ENCODE measurements at regions not wholly inside any gene's neighbourhood (a gene's known extent, or its start where the extent isn't known, plus 50 kb on each side); places are given as distances from the start of the nearest gene placed in this dataset.
"Not testable (repeated sequence)": the region's sequence is repeated elsewhere in the genome, so short reads cannot be mapped to it uniquely, and the experiment has no call there.

DNA sequence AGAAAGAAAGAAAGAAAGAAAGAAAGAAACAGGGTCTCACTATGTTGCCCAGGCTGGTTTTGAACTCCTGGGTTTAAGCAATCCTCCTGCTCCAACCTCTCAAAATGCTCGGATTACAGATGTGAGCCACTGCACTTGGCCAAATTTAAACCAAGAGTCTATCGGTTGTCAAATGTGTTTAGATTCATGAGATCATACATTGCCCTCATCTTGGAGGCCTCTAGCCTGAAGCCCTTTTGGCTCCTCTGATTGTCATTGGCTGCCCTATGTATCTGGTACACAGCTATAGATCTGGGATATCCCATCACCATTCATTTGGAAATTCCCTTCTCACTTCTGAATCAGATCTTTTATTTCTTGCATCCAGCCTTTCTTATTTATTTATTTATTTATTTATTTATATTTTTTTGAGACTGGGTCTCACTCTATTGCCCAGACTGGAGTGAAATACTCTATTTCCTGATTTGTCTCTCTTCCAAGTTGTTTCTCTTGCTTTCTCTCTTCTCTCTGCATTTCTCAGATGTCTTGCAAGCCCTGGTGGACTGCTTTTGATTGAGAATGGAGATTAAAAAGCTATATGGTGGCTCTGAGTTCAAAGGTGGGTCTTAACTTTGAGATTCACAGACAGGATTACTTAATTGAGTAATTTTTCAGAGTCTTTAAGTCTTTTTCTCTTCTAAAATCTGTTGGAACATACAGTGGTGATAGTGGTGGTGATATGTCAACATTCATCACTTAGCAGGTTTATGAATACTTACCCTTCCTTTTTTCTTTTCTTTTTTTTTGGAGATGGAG, 121.9 kb downstream of the GJA1 start:
- DNase-seq (ENCODE audit: low spot score), result no peak
- TF ChIP-seq, protein P1, sequence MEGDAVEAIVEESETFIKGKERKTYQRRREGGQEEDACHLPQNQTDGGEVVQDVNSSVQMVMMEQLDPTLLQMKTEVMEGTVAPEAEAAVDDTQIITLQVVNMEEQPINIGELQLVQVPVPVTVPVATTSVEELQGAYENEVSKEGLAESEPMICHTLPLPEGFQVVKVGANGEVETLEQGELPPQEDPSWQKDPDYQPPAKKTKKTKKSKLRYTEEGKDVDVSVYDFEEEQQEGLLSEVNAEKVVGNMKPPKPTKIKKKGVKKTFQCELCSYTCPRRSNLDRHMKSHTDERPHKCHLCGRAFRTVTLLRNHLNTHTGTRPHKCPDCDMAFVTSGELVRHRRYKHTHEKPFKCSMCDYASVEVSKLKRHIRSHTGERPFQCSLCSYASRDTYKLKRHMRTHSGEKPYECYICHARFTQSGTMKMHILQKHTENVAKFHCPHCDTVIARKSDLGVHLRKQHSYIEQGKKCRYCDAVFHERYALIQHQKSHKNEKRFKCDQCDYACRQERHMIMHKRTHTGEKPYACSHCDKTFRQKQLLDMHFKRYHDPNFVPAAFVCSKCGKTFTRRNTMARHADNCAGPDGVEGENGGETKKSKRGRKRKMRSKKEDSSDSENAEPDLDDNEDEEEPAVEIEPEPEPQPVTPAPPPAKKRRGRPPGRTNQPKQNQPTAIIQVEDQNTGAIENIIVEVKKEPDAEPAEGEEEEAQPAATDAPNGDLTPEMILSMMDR (IDR thresholded peaks at IDR 0.05), result no peak
- ATAC-seq (ENCODE audit: low FRiP score), result no peak

DNA sequence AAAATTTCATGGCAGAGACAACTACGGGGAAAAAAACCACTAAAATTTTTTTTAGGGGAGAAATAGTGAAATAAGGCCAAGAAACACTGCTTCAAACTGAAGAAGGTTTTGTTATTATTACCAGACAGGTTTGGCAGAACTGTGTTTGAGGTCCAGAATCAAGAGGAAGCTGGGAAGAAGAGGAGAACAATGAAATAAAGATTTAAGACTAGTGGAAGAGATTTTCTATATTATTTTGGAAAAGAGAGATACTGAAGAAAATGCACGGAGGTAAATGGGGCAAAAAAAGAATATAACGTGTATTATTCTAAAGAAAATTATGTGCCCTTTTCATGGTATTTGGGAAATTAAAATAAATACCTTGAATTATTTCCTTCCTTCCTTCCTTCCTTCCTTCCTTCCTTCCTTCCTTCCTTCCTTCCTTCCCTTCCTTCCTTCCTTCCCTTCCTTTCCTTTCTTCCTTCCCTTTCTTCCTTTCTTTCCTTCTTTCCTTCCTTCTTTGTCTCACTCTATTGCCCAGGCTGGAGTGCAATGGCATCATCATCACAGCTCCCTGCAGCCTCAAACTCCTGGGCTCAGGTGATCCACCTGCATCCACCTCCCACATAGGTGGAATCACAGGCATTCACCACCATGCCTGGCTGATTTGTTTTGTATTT, 124.3 kb downstream of the GJA1 start:
- ATAC-seq (ENCODE audit: low FRiP score) (no peak), DNase-seq (ENCODE audit: low spot score) (no peak)
- TF ChIP-seq, protein P1 (IDR thresholded peaks at IDR 0.05), result no peak

DNA sequence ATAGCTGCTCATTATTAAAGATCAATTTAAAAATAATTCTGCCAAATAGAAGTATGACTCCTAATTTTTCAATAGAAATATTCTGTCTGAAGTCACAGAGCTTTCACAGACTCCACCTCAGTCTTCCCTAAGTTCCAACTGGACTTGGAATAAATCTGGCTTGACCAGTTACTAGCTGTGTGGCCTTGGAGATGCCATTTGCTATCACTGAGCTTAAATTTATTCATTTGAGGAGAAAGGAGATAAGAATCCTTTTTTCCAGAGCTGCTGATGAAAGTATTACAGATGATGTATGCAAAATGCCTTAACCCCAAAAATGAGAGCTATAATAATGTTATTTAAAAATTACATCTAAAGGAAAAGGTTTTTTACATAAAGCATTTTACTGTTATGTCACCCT, 125.0 kb downstream of the GJA1 start:
- TF ChIP-seq, protein P1 (IDR thresholded peaks at IDR 0.05), result no peak
- no peak for DNase-seq (ENCODE audit: low spot score)
- no peak for ATAC-seq (ENCODE audit: low FRiP score)

DNA sequence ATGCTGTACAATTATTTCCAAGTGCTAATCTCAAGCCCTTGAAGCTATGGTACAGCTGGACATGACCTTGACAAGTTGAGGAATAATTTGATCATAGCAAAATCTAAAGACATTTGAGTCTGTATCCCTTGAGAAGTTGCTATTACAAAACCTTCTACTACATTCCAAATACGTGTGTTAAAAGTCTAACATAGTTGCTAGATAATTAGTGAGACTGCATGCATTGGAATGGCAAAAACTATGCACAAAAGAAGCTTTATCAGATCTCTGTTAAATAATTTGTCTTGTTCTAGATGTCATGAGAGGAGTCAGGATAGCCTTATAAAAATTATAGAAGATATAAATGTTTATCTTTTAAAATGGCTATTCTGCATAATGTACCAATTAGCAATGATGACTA, 127.8 kb downstream of the GJA1 start:
- no peak for ATAC-seq (ENCODE audit: low FRiP score)
- no peak for DNase-seq (ENCODE audit: low spot score)
- TF ChIP-seq, protein P1 (IDR thresholded peaks at IDR 0.05), result no peak

DNA sequence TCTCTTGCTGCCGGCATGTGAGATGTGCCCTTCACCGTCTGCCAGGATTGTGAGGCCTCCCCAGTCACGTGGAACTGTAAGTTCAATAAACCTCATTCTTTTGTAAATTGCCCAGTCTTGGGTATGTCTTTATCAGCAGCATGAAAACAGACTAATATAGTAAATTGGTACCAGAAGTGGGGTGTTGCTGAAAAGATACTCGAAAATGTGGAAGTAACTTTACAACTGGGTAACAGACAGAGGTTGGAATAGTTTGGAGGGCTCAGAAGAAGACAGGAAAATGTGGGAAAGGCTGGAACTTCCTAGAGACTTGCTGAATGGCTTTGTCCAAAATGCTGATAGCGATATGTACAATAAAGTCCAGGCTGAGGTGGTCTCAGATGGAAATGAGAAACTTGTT, 129.1 kb downstream of the GJA1 start:
- ATAC-seq (ENCODE audit: low FRiP score); DNase-seq (ENCODE audit: low spot score): not testable (repeated sequence)

DNA sequence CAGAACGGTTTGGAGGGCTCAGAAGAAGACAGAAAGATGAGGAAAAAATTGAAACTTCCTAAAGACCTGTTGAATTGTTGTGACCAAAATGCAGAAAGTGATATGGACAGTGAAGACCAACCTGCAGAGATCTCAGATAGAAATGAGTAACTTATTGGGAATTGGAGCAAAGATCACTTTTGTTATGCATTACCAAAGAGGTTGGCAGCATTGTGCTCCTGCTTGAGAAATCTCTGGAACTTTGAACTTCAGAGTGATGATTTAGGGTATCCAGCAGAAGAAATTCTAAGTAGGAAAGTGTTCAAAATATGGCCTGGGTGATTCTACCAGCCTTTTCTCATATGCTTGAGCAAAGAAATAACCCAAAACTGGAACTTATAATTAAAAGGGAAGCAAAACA, 136.0 kb downstream of the GJA1 start:
- DNase-seq (ENCODE audit: low spot score), result no peak
- ATAC-seq (ENCODE audit: low FRiP score), result no peak
- TF ChIP-seq, protein P1 (IDR thresholded peaks at IDR 0.05), result no peak

DNA sequence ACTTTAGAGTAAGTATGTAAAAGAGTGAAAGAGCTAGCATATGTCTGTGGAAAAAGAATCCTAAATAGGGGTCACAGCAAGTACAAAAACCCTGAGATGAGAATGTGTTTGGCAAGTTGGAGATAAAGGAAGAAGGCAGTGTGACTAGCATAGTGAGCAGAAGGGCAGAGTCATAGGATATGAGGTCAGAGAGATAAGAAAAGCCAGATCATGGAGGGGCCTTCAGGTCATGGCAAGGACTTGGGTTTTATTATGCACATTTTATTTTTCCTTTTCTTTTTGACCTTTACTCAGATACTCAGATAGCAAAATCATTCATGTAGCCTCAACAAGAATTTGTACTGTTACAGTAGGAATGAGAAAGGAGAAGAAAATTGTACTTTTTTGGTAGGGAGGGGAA, 138.0 kb downstream of the GJA1 start:
- peak; percentile 76 for ATAC-seq (ENCODE audit: low FRiP score)
- DNase-seq (ENCODE audit: low spot score), result no peak
- TF ChIP-seq, protein P1 (IDR thresholded peaks at IDR 0.05), result no peak

Data from omental fat pad (tissue), 3 donors.